HG02938 (cell line): ENCODE measurements at regions not wholly inside any gene's neighbourhood (a gene's known extent, or its start where the extent isn't known, plus 50 kb on each side); places are given as distances from the start of the nearest gene placed in this dataset.
"Not testable (repeated sequence)": the region's sequence is repeated elsewhere in the genome, so short reads cannot be mapped to it uniquely, and the experiment has no call there.

Experiments used
- ATAC-seq: cut with Tn5 transposase; IDR thresholded peaks from one replicate; pipeline ENCODE4 v1.9.1; 2021; ENCODE audit warnings: mild to moderate bottlenecking, moderate library complexity; ENCODE audit not compliant: unreplicated experiment

GRCh38 chr21:16438761-16439160 lies 709.0 kb downstream of the USP25 start:
- no peak for ATAC-seq

GRCh38 chr21:16441789-16442188 lies 712.0 kb downstream of the USP25 start:
- no peak for ATAC-seq

- no peak for ATAC-seq
Observed at GRCh38 chr21:16454399-16454798, 724.6 kb downstream of the USP25 start.

- no peak for ATAC-seq
Observed at GRCh38 chr21:16455526-16455925, 725.7 kb downstream of the USP25 start.

GRCh38 chr21:16455978-16456377 lies 726.2 kb downstream of the USP25 start:
- ATAC-seq = no peak

- ATAC-seq = no peak
Observed at GRCh38 chr21:16457498-16457897, 727.7 kb downstream of the USP25 start.

- no peak for ATAC-seq
Observed at GRCh38 chr21:16460936-16461335, 731.2 kb downstream of the USP25 start.

GRCh38 chr21:16464211-16464889 lies 734.6 kb downstream of the USP25 start:
- not testable (repeated sequence) for ATAC-seq

GRCh38 chr21:16468184-16468583 lies 738.4 kb downstream of the USP25 start:
- no peak for ATAC-seq

GRCh38 chr21:16473988-16474387 lies 744.2 kb downstream of the USP25 start:
- ATAC-seq = no peak

GRCh38 chr21:16476056-16476825 lies 746.5 kb downstream of the USP25 start:
- no peak for ATAC-seq

- no peak for ATAC-seq
Observed at GRCh38 chr21:16488042-16488441, 758.3 kb downstream of the USP25 start.

- ATAC-seq = no peak
Observed at GRCh38 chr21:16492356-16492755, 762.6 kb downstream of the USP25 start.

GRCh38 chr21:16492892-16493291 lies 763.1 kb downstream of the USP25 start:
- no peak for ATAC-seq

- ATAC-seq = no peak
Observed at GRCh38 chr21:16496609-16497008, 766.8 kb downstream of the USP25 start.

- no peak for ATAC-seq
Observed at GRCh38 chr21:16500271-16500670, 770.5 kb downstream of the USP25 start.

GRCh38 chr21:16502273-16502672 lies 772.5 kb downstream of the USP25 start:
- ATAC-seq = no peak

GRCh38 chr21:16502897-16503296 lies 773.1 kb downstream of the USP25 start:
- ATAC-seq = no peak

GRCh38 chr21:16504281-16504680 lies 774.5 kb downstream of the USP25 start:
- no peak for ATAC-seq

GRCh38 chr21:16504766-16505165 lies 775.0 kb downstream of the USP25 start:
- ATAC-seq = no peak

- no peak for ATAC-seq
Observed at GRCh38 chr21:16509476-16509875, 779.7 kb downstream of the USP25 start.

GRCh38 chr21:16514316-16514715 lies 784.5 kb downstream of the USP25 start:
- ATAC-seq = no peak
